Neural cell (in vitro differentiated cells): ENCODE measurements at regions not wholly inside any gene's neighbourhood (a gene's known extent, or its start where the extent isn't known, plus 50 kb on each side); places are given as distances from the start of the nearest gene placed in this dataset.
"Not testable (repeated sequence)": the region's sequence is repeated elsewhere in the genome, so short reads cannot be mapped to it uniquely, and the experiment has no call there.

Experiments used
- H2AFZ ChIP-seq: fragments of 200-600, 300-800 bp; sonication (generic), shearing (Covaris generic); 2 replicates; pipeline ENCODE4 v1.6.0; 2014; ENCODE audit warnings: low read depth, mild to moderate bottlenecking, antibody characterized with exemption, low read length, moderate library complexity
- H3F3A ChIP-seq: fragments of 200-600 bp; shearing (Covaris generic); 2 replicates; pipeline ENCODE4 v1.6.1; 2016; ENCODE audit warnings: mild to moderate bottlenecking, moderate library complexity, mixed read lengths, antibody characterized with exemption, low read length; ENCODE audit not compliant: insufficient read depth, poor library complexity, severe bottlenecking
- H3K27ac ChIP-seq: fragments of 200-600, 300-800 bp; sonication (generic), shearing (Covaris generic); 2 replicates; pipeline ENCODE4 v1.5.1; 2014; ENCODE audit warnings: mild to moderate bottlenecking, low read length, moderate library complexity
- H3K27me3 ChIP-seq: fragments of 300-800, 200-600 bp; sonication (generic), shearing (Covaris generic); 2 replicates; pipeline ENCODE4 v1.6.0; 2014; ENCODE audit warnings: mild to moderate bottlenecking, low read depth, low read length, moderate library complexity; ENCODE audit not compliant: insufficient read depth
- H3K36me3 ChIP-seq: fragments of 300-800, 200-600 bp; sonication (generic), shearing (Covaris generic); 2 replicates; pipeline ENCODE4 v1.5.1; 2014; ENCODE audit warnings: mild to moderate bottlenecking, antibody characterized with exemption, low read length, moderate library complexity; ENCODE audit not compliant: insufficient read depth
- H3K4me2 ChIP-seq: fragments of 300-800, 200-600 bp; sonication (generic), shearing (Covaris generic); 2 replicates; pipeline ENCODE4 v1.6.0; 2014; ENCODE audit warnings: mild to moderate bottlenecking, low read length
- H3K4me3 ChIP-seq: fragments of 300-800, 200-600 bp; sonication (generic), shearing (Covaris generic); 2 replicates; pipeline ENCODE4 v1.5.1; 2014; ENCODE audit warnings: mild to moderate bottlenecking, low read length, moderate library complexity
- H3K79me2 ChIP-seq: fragments of 200-600 bp; shearing (Covaris generic); replicated peaks from 2 replicates; pipeline ENCODE4 v1.6.0; 2014; ENCODE audit warnings: mild to moderate bottlenecking, low read length, moderate library complexity; ENCODE audit not compliant: insufficient read depth
- H3K9ac ChIP-seq: fragments of 300-800, 200-600 bp; sonication (generic), shearing (Covaris generic); 2 replicates; pipeline ENCODE4 v1.6.1; 2016; ENCODE audit warnings: mild to moderate bottlenecking, low read length, mixed read lengths
- H3K9me2 ChIP-seq: fragments of 200-600 bp; shearing (Covaris generic); 2 replicates; pipeline ENCODE4 v1.6.1; 2016; ENCODE audit warnings: mild to moderate bottlenecking, low read length, mixed read lengths; ENCODE audit not compliant: insufficient read depth
- H3K9me3 ChIP-seq: fragments of 200-600, 300-800 bp; sonication (generic), shearing (Covaris generic); 2 replicates; pipeline ENCODE4 v1.6.1; 2016; ENCODE audit warnings: mild to moderate bottlenecking, mixed run types, low read length, moderate library complexity, mixed read lengths
- H4K20me1 ChIP-seq: fragments of 200-600 bp; shearing (Covaris generic); 2 replicates; pipeline ENCODE4 v1.6.1; 2016; ENCODE audit warnings: mild to moderate bottlenecking, mixed run types; ENCODE audit not compliant: insufficient read depth
- CTCF ChIP-seq: fragments of 450-650 bp; IDR thresholded peaks from 2 replicates; pipeline ENCODE4 v1.5.1; 2014; ENCODE audit warnings: antibody characterized with exemption, mild to moderate bottlenecking, moderate library complexity; ENCODE audit not compliant: poor library complexity, severe bottlenecking
- EP300 ChIP-seq: fragments of 450-650 bp; conservative IDR thresholded peaks from 2 replicates; pipeline ENCODE4 v1.6.1; 2014; ENCODE audit warnings: antibody characterized with exemption, mild to moderate bottlenecking, moderate library complexity; ENCODE audit not compliant: poor library complexity, severe bottlenecking
- EZH2 ChIP-seq: fragments of 200-600, 300-800 bp; shearing (Covaris generic), sonication (generic); IDR thresholded peaks from 2 replicates; pipeline ENCODE4 v1.6.1; 2014; ENCODE audit warnings: antibody characterized with exemption, low read length, borderline replicate concordance, mild to moderate bottlenecking; ENCODE audit not compliant: insufficient read depth, poor library complexity, severe bottlenecking
- MXI1 ChIP-seq: fragments of 450-650 bp; conservative IDR thresholded peaks from 2 replicates; pipeline ENCODE4 v1.6.1; 2014; ENCODE audit warnings: antibody characterized with exemption, mild to moderate bottlenecking; ENCODE audit not compliant: poor library complexity, severe bottlenecking
- POLR2AphosphoS5 ChIP-seq: IDR thresholded peaks from 2 replicates; pipeline ENCODE4 v1.6.1; 2012
- RAD21 ChIP-seq: fragments of 450-650 bp; conservative IDR thresholded peaks from 2 replicates; pipeline ENCODE4 v1.6.1; 2014; ENCODE audit warnings: antibody characterized with exemption, mild to moderate bottlenecking, moderate library complexity
- REST ChIP-seq: IDR thresholded peaks from 2 replicates; pipeline ENCODE4 v1.6.1; 2012; ENCODE audit warnings: borderline replicate concordance
- SMC3 ChIP-seq: fragments of 450-650 bp; conservative IDR thresholded peaks from 2 replicates; pipeline ENCODE4 v1.6.1; 2014; ENCODE audit warnings: antibody characterized with exemption, mild to moderate bottlenecking, moderate library complexity; ENCODE audit not compliant: poor library complexity
- TAF1 ChIP-seq: IDR thresholded peaks from 2 replicates; pipeline ENCODE4 v1.6.1; 2012; ENCODE audit warnings: low read depth

- H3K9ac ChIP-seq = no peak overlapping the region
- H3K9me2 ChIP-seq = no peaks in the 10 kb centered on the region
- H3F3A ChIP-seq = no peaks in the 10 kb centered on the region
- H3K4me2 ChIP-seq = no peak overlapping the region
- H3K36me3 ChIP-seq = no peaks in the 10 kb centered on the region
- no peak overlapping the region for H3K27ac ChIP-seq
- no peak overlapping the region for H3K4me3 ChIP-seq
- no peaks in the 10 kb centered on the region for H4K20me1 ChIP-seq
- no peaks in the 10 kb centered on the region for H3K79me2 ChIP-seq
- H3K9me3 ChIP-seq = no peaks in the 10 kb centered on the region
- no peak overlapping the region for H2AFZ ChIP-seq
- H3K27me3 ChIP-seq = no peaks in the 10 kb centered on the region
- TF ChIP-seq EP300 (no peak), TAF1 (no peak), CTCF (no peak), SMC3 (no peak), POLR2AphosphoS5 (no peak)
Measured at GRCh38 chr10:44752451-44753441, 158.4 kb upstream of the TMEM72 start.

GRCh38 chr10:44754355-44754754 is 156.8 kb upstream of the TMEM72 start:
- H3F3A ChIP-seq, H3K27ac ChIP-seq, H3K27me3 ChIP-seq, H4K20me1 ChIP-seq, H3K79me2 ChIP-seq, H3K9me3 ChIP-seq, H3K36me3 ChIP-seq, H3K4me3 ChIP-seq, H3K9me2 ChIP-seq, H2AFZ ChIP-seq, H3K9ac ChIP-seq, H3K4me2 ChIP-seq: not testable (repeated sequence)

GRCh38 chr10:44755481-44755880 is 155.7 kb upstream of the TMEM72 start:
- no peaks in the 10 kb centered on the region for H4K20me1 ChIP-seq
- H3F3A ChIP-seq = no peaks in the 10 kb centered on the region
- H2AFZ ChIP-seq = no peak overlapping the region
- no peaks in the 10 kb centered on the region for H3K79me2 ChIP-seq
- no peak overlapping the region for H3K27ac ChIP-seq
- no peak overlapping the region for H3K4me2 ChIP-seq
- H3K9me3 ChIP-seq = no peaks in the 10 kb centered on the region
- no peaks in the 10 kb centered on the region for H3K27me3 ChIP-seq
- H3K9ac ChIP-seq = no peak overlapping the region
- H3K9me2 ChIP-seq = no peaks in the 10 kb centered on the region
- TF ChIP-seq REST = no peak
- no peak for TF ChIP-seq EP300
- no peak for TF ChIP-seq POLR2AphosphoS5
- no peak for TF ChIP-seq TAF1
- TF ChIP-seq MXI1 = no peak
- no peak for TF ChIP-seq RAD21
- no peak for TF ChIP-seq SMC3
- no peak for TF ChIP-seq EZH2
- TF ChIP-seq CTCF = no peak
- H3K36me3 ChIP-seq = no peaks in the 10 kb centered on the region
- no peak overlapping the region for H3K4me3 ChIP-seq
